ENCODE measurements at regions not wholly inside any gene's neighbourhood (a gene's known extent, or its start where the extent isn't known, plus 50 kb on each side); places are given as distances from the start of the nearest gene placed in this dataset.

GRCh38 chr13:104648291-104648690, 1582.1 kb upstream of the SLC10A2 start:
- no peak overlapping the region for H3K56ac ChIP-seq (replicated peaks; ENCODE audit: insufficient read length, low read depth, low read length)
- H3K79me1 ChIP-seq (ENCODE audit: low read depth, low read length), result no peaks in the 10 kb centered on the region
- 91% methylated on average over 11 of the region's 11 CpGs; no CpG with 5 or more reads in 1 of the 2 experiments for WGBS, 2 experiments (ENCODE audit: extremely low coverage in 1 of 2, insufficient coverage in 1 of 2, insufficient read length in 1 of 2, insufficient replicate concordance in 2 of 2, low coverage in 1 of 2, low lambda C conversion rate in 2 of 2, missing lambda C conversion rate in 1 of 2)
- no peak overlapping the region for H4K8ac ChIP-seq (ENCODE audit: extremely low read depth, insufficient read depth, low read length)
- H3K18ac ChIP-seq (ENCODE audit: extremely low read depth, low read length), result no peak overlapping the region
- no peak overlapping the region for H4K5ac ChIP-seq (ENCODE audit: insufficient read length, low read depth, low read length)
- H3K4me1 ChIP-seq (replicated peaks in 1 of 4; ENCODE audit: control insufficient read depth in 3 of 4, insufficient read depth in 4 of 4, low read length in 3 of 4), result no peaks in the 10 kb centered on the region
- no peak overlapping the region for H3K14ac ChIP-seq (ENCODE audit: insufficient read length)
- no peak overlapping the region for H4K91ac ChIP-seq (replicated peaks; ENCODE audit: insufficient read length, low read length)
- no peak overlapping the region for H2BK20ac ChIP-seq (ENCODE audit: low read length)
- no peak overlapping the region for H3K4me2 ChIP-seq (ENCODE audit: insufficient read depth in 1 of 2, low read depth in 2 of 2, low read length in 2 of 2)
- no peak overlapping the region for H2AK5ac ChIP-seq (ENCODE audit: low read depth, low read length)
- H3K4ac ChIP-seq (replicated peaks; ENCODE audit: insufficient read length, low read depth, low read length), result no peak overlapping the region
- no peak for DNase-seq (ENCODE audit: low read depth in 1 of 2, low spot score in 2 of 2)
- H3K36me3 ChIP-seq (ENCODE audit: control insufficient read depth in 2 of 4, insufficient read depth in 4 of 4, low read length in 3 of 4), result no peaks in the 10 kb centered on the region
- H2BK15ac ChIP-seq (ENCODE audit: low read length), result no peak overlapping the region
- no peaks in the 10 kb centered on the region for H3K79me2 ChIP-seq (ENCODE audit: control insufficient read depth in 1 of 2, insufficient read depth in 2 of 2, low read length in 2 of 2)
- no peak overlapping the region for H3K9ac ChIP-seq (replicated peaks in 1 of 4; ENCODE audit: extremely low read depth in 1 of 4, low read depth in 3 of 4, low read length in 3 of 4)
- H2AFZ ChIP-seq (ENCODE audit: low read length), result no peak overlapping the region
- no peaks in the 10 kb centered on the region for H3K27me3 ChIP-seq (replicated peaks in 1 of 4; ENCODE audit: control insufficient read depth in 3 of 4, extremely low read depth in 1 of 4, insufficient read depth in 3 of 4, low read length in 3 of 4)
- H3K27ac ChIP-seq (ENCODE audit: low read depth, low read length), result no peak overlapping the region
- ChIA-PET CTCF (ENCODE audit: partially characterized antibody) (interaction anchor here (1.6 kb wide), 1 partner anchor 12 kb away, joined by 4 read pairs; no protein-coding TSS in a partner anchor), POLR2A (ENCODE audit: partially characterized antibody) (no interaction called here)
- no peak overlapping the region for H2BK5ac ChIP-seq (ENCODE audit: low read depth, low read length)
- no peaks in the 10 kb centered on the region for H3K9me3 ChIP-seq (ENCODE audit: insufficient read depth in 2 of 2, low read depth in 1 of 2, low read length in 1 of 2)
- no peak overlapping the region for H2BK12ac ChIP-seq (ENCODE audit: low read depth, low read length)
- no peak overlapping the region for H2BK120ac ChIP-seq (replicated peaks; ENCODE audit: low read depth, low read length)
- no peak overlapping the region for H3K23ac ChIP-seq (ENCODE audit: insufficient read length)
- H3K4me3 ChIP-seq (ENCODE audit: extremely low read depth in 1 of 4, insufficient read depth in 2 of 4, low read depth in 3 of 4, low read length in 4 of 4), result no peak overlapping the region
- H4K20me1 ChIP-seq (replicated peaks in 1 of 2; ENCODE audit: control insufficient read depth in 1 of 2, insufficient read depth in 2 of 2, low read length in 2 of 2), result no peaks in the 10 kb centered on the region
- no peaks in the 10 kb centered on the region for H3K23me2 ChIP-seq (ENCODE audit: low read depth, low read length)
- no peak for FAIRE-seq
- TF ChIP-seq KDM1A (IDR thresholded peaks at IDR 0.05; ENCODE audit: borderline replicate concordance, low read length) (no peak), HDAC2 (IDR thresholded peaks at IDR 0.05; ENCODE audit: borderline replicate concordance in 1 of 2, low read depth in 2 of 2, low read length in 2 of 2) (no peak), E2F6 (IDR thresholded peaks at IDR 0.05) (no peak), EP300 (IDR thresholded peaks at IDR 0.05; ENCODE audit: borderline replicate concordance in 1 of 2, low read depth in 2 of 2, low read length in 2 of 2) (no peak), MAFK (IDR thresholded peaks at IDR 0.05; ENCODE audit: low read depth, low read length) (no peak), KDM5A (IDR thresholded peaks at IDR 0.05; ENCODE audit: low read length) (no peak), CHD1 (IDR thresholded peaks at IDR 0.05; ENCODE audit: low read depth, low read length) (no peak), PHF8 (conservative IDR thresholded peaks at IDR 0.05; ENCODE audit: low read depth, low read length) (no peak), CBX8 (IDR thresholded peaks at IDR 0.05; ENCODE audit: borderline replicate concordance, low read depth, low read length) (no peak), BACH1 (IDR thresholded peaks at IDR 0.05; ENCODE audit: low read length) (no peak)
- TF ChIP-seq, protein P1, sequence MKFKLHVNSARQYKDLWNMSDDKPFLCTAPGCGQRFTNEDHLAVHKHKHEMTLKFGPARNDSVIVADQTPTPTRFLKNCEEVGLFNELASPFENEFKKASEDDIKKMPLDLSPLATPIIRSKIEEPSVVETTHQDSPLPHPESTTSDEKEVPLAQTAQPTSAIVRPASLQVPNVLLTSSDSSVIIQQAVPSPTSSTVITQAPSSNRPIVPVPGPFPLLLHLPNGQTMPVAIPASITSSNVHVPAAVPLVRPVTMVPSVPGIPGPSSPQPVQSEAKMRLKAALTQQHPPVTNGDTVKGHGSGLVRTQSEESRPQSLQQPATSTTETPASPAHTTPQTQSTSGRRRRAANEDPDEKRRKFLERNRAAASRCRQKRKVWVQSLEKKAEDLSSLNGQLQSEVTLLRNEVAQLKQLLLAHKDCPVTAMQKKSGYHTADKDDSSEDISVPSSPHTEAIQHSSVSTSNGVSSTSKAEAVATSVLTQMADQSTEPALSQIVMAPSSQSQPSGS (IDR thresholded peaks at IDR 0.05; ENCODE audit: low read length), result no peak
